A549 (cell line): ENCODE measurements at regions not wholly inside any gene's neighbourhood (a gene's known extent, or its start where the extent isn't known, plus 50 kb on each side); places are given as distances from the start of the nearest gene placed in this dataset.
A peak's percentile ranks its signal among the peaks of the same experiment; 100 is the strongest.

Source experiments
- ATAC-seq, 2 experiments: fragments of 200-7000 bp in 1 of 2; fragments of >200 bp in 1 of 2; cut with Nextera tagmentation in 1 of 2; cut with Tn5 transposase in 1 of 2; 3 replicates each; pipeline versions ENCODE4 v1.8.0 to v1.9.1; 2018 to 2020; ENCODE audit warnings: mild to moderate bottlenecking in 1 of 2, moderate library complexity in 1 of 2
- CTCF ChIA-PET: fragments of 300-600 bp; sonication (Branson Sonifier 250); formaldehyde crosslinking; extraction: SDS; loops from one replicate; lab custom pipeline; 2021; ENCODE audit warnings: antibody characterized with exemption, inconsistent platforms; lab: Yijun Ruan, JAX
- POLR2A ChIA-PET: fragments of 350-600 bp; formaldehyde crosslinking; extraction: SDS; loops from one replicate; lab custom pipeline; 2021; ENCODE audit warnings: antibody characterized with exemption, inconsistent platforms; lab: Yijun Ruan, JAX
- DNase-seq, 2 experiments: peaks; one replicate each; pipeline versions ENCODE4 v3.0.0 to v3.0.0-alpha.2; 2011 to 2016; ENCODE audit warnings: low read depth in 1 of 2, low spot score in 1 of 2
- FAIRE-seq: peaks from 2 replicates; lab custom pipeline; 2011; peaks lifted over from hg19 to GRCh38; lab: Jason Lieb, UNC
- H3K27ac ChIP-seq, 2 experiments: fragments of >200 bp; sonication (Bioruptor Twin); formaldehyde crosslinking; 3 replicates each; pipeline ENCODE4 v1.5.1; 2016 to 2017
- H3K4me1 ChIP-seq: fragments of >200 bp; sonication (Bioruptor Twin); formaldehyde crosslinking; 3 replicates; pipeline ENCODE4 v1.6.1; 2016
- H3K4me2 ChIP-seq: fragments of >200 bp; sonication (Bioruptor Twin); formaldehyde crosslinking; 3 replicates; pipeline ENCODE4 v1.6.1; 2016
- H3K4me3 ChIP-seq: fragments of >200 bp; sonication (Bioruptor Twin); formaldehyde crosslinking; 3 replicates; pipeline ENCODE4 v1.5.1; 2016
- H3K9me3 ChIP-seq: fragments of >200 bp; sonication (Bioruptor Twin); formaldehyde crosslinking; 3 replicates; pipeline ENCODE4 v1.6.1; 2016
- CBX2 ChIP-seq: fragments of 200-600 bp; sonication (generic); IDR thresholded peaks from 2 replicates; pipeline ENCODE4 v1.6.1; 2016; ENCODE audit warnings: low read depth, mild to moderate bottlenecking, borderline replicate concordance
- CBX8 ChIP-seq: fragments of 200-600 bp; sonication (generic); IDR thresholded peaks from 2 replicates; pipeline ENCODE4 v1.6.1; 2016
- CEBPB ChIP-seq, 2 experiments: fragments of >200 bp in 1 of 2; sonication (Bioruptor Twin) in 1 of 2; formaldehyde crosslinking in 1 of 2; IDR thresholded peaks; 2 replicates each; pipeline ENCODE4 v1.6.1; 2012 to 2016
- CTCF ChIP-seq: fragments of >200 bp; sonication (Bioruptor Twin); formaldehyde crosslinking; IDR thresholded peaks from 3 replicates; pipeline ENCODE4 v1.5.1; 2016
- EHF ChIP-seq: fragments of 250-450 bp; sonication (Bioruptor Pico); IDR thresholded peaks from 2 replicates; pipeline ENCODE4 v1.5.0; 2020; ENCODE audit warnings: mild to moderate bottlenecking
- EP300 ChIP-seq, 2 experiments: fragments of >200 bp; sonication (Bioruptor Twin); formaldehyde crosslinking; IDR thresholded peaks; 2 replicates in 1 of 2; 3 replicates in 1 of 2; pipeline ENCODE4 v1.6.1; 2016 to 2017
- FOSB ChIP-seq: fragments of 250-450 bp; sonication (Bioruptor Pico); IDR thresholded peaks from 2 replicates; pipeline ENCODE4 v1.5.0; 2020; ENCODE audit warnings: mild to moderate bottlenecking, moderate library complexity
- HEYL ChIP-seq: fragments of 250-450 bp; sonication (Bioruptor Pico); IDR thresholded peaks from 2 replicates; pipeline ENCODE4 v1.8.0; 2021; ENCODE audit warnings: mild to moderate bottlenecking, moderate library complexity
- HMGXB4 ChIP-seq: fragments of 250-450 bp; sonication (Bioruptor Pico); IDR thresholded peaks from 2 replicates; pipeline ENCODE4 v1.5.0; 2021; ENCODE audit warnings: mild to moderate bottlenecking, moderate library complexity, borderline replicate concordance
- JUN ChIP-seq, 2 experiments: fragments of >200 bp; sonication (Bioruptor Twin); formaldehyde crosslinking; IDR thresholded peaks; 2 replicates in 1 of 2; 3 replicates in 1 of 2; pipeline ENCODE4 v1.6.1; 2016 to 2017
- JUNB ChIP-seq: fragments of >200 bp; sonication (Bioruptor Twin); formaldehyde crosslinking; IDR thresholded peaks from 2 replicates; pipeline ENCODE4 v1.6.1; 2016
- KDM1A ChIP-seq: fragments of 200-600 bp; sonication (generic); IDR thresholded peaks from 2 replicates; pipeline ENCODE4 v1.6.1; 2016; ENCODE audit warnings: low read depth, mild to moderate bottlenecking
- KDM5A ChIP-seq: fragments of 200-600 bp; sonication (generic); IDR thresholded peaks from 2 replicates; pipeline ENCODE4 v1.6.1; 2016; ENCODE audit warnings: antibody characterized with exemption, mild to moderate bottlenecking
- MAX ChIP-seq: IDR thresholded peaks from 2 replicates; pipeline ENCODE4 v1.6.1; 2012
- NR3C1 ChIP-seq: fragments of >200 bp; sonication (Bioruptor Twin); formaldehyde crosslinking; IDR thresholded peaks from 3 replicates; pipeline ENCODE4 v1.6.1; 2017
- RAD21 ChIP-seq, 2 experiments: fragments of >200 bp in 1 of 2; sonication (Bioruptor Twin) in 1 of 2; formaldehyde crosslinking in 1 of 2; IDR thresholded peaks in 1 of 2; conservative IDR thresholded peaks in 1 of 2; 2 replicates in 1 of 2; 3 replicates in 1 of 2; pipeline ENCODE4 v1.6.1; 2012 to 2018; ENCODE audit warnings: inconsistent platforms in 1 of 2
- RNF2 ChIP-seq: fragments of 200-600 bp; sonication (generic); IDR thresholded peaks from 2 replicates; pipeline ENCODE4 v1.6.1; 2016; ENCODE audit warnings: low read depth, mild to moderate bottlenecking, antibody characterized with exemption, moderate library complexity, borderline replicate concordance
- SMC3 ChIP-seq: fragments of >200 bp; sonication (Bioruptor Twin); formaldehyde crosslinking; IDR thresholded peaks from 3 replicates; pipeline ENCODE4 v1.6.1; 2018; ENCODE audit warnings: inconsistent platforms
- USF2 ChIP-seq: fragments of 450-650 bp; IDR thresholded peaks from 2 replicates; pipeline ENCODE4 v1.6.1; 2014; ENCODE audit warnings: antibody characterized with exemption
- ZNF302 ChIP-seq: fragments of 250-450 bp; sonication (Bioruptor Pico); IDR thresholded peaks from 2 replicates; pipeline ENCODE4 v1.9.0; 2021; ENCODE audit warnings: inconsistent platforms, mild to moderate bottlenecking, moderate library complexity
- WGBS: methylation state at CpG from one replicate; pipeline ENCODE4 v1.1.6; 2017; ENCODE audit errors: missing lambda C conversion rate; 5-methylcytosine and 5-hydroxymethylcytosine counted together
- TF ChIP-seq, protein P1 (sequence below): fragments of 250-450 bp; sonication (Bioruptor Pico); IDR thresholded peaks from 2 replicates; pipeline ENCODE4 v1.5.0; 2020; ENCODE audit warnings: low read depth, mild to moderate bottlenecking, moderate library complexity
- TF ChIP-seq, protein P2 (sequence below): fragments of 200-600 bp; sonication (generic); IDR thresholded peaks from 2 replicates; pipeline ENCODE4 v1.6.1; 2016; ENCODE audit warnings: antibody characterized with exemption, mild to moderate bottlenecking, moderate library complexity
- TF ChIP-seq, protein P3 (sequence below): fragments of >200 bp; sonication (Bioruptor Twin); formaldehyde crosslinking; IDR thresholded peaks from 2 replicates; pipeline ENCODE4 v1.6.1; 2016

DNA sequence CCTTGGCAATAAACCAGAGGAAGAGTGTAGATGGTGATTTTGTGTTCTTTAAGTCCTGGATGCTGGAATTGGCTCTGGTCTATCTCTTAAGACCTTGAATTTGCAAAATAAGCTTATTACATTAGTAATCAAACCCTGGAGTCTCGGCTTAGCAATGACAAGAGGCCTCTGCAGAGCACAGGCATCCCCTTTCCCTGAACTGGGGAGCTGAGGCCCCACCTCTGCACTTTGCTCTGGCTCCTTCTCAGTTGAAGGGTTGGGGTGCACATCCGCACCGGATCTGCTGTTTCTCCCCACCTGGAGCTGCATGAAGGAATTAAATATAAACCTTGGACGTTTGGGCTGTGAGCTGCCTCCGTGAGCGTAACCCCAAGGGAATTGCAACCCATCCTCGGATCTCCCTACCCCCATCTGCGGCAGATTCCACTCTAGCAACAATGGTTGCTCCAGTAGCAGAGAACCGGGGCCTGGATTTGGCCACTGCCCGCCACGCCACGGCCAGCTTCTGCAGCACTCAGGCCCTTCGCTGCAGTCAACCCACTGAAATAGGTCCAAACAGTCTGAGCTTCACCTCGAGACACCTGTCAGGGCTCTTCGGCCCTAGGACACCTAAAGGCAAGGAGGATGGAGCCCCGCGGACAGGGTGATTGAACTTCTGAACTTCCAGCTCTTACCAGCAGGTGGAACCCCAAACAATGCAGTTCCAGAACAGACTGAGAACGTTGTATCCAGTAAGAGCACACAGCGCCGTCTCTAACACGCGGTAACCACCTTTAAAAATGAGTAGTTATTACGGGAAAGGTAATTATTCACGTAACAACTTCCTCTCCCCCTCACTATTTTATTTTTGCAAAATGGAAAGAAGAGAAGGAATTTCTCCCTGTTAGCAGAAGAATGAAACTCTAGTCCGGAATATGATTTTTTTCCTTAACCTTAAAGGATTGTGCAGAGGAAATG lies 54.8 kb upstream of the CAPRIN1 start:
- DNase-seq (peak; percentile 64 to 79), FAIRE-seq (no peak), ATAC-seq (peak; percentile 99 to 100)
- ChIA-PET POLR2A (interaction anchor here (1.3 kb wide), 1 partner anchor 109 kb away, joined by 4 read pairs; the partner anchor contains the start of gene NAT10), CTCF (interaction anchor here (0.6 to 4.3 kb wide), 60 partner anchors 8 to 496 kb away, joined by 3 to 49 read pairs (median 4); partner anchors contain the start of genes ABTB2, CAPRIN1 and NAT10)
- no peak overlapping the region for H3K27ac ChIP-seq
- peak overlapping the region; percentile 23; the same call in 2 of the 3 replicates for H3K4me3 ChIP-seq
- H3K9me3 ChIP-seq = no peaks in the 10 kb centered on the region
- 13% methylated on average over 25 of the region's 25 CpGs for WGBS
- H3K4me2 ChIP-seq = peak overlapping the region; percentile 75
- TF ChIP-seq MAX (peak; percentile 75), RAD21 (conservative IDR thresholded peaks at IDR 0.05 in 1 of 2, IDR thresholded peaks at IDR 0.05 in 1 of 2) (peak; percentile 82), CTCF (peak; percentile 87), CBX8 (no peak), SMC3 (peak; percentile 89)
- TF ChIP-seq, protein P1, sequence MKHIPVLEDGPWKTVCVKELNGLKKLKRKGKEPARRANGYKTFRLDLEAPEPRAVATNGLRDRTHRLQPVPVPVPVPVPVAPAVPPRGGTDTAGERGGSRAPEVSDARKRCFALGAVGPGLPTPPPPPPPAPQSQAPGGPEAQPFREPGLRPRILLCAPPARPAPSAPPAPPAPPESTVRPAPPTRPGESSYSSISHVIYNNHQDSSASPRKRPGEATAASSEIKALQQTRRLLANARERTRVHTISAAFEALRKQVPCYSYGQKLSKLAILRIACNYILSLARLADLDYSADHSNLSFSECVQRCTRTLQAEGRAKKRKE (CRISPR knock-in tag) = no peak
- peaks cover 14% of the 10 kb centered on the region for H3K4me1 ChIP-seq

DNA sequence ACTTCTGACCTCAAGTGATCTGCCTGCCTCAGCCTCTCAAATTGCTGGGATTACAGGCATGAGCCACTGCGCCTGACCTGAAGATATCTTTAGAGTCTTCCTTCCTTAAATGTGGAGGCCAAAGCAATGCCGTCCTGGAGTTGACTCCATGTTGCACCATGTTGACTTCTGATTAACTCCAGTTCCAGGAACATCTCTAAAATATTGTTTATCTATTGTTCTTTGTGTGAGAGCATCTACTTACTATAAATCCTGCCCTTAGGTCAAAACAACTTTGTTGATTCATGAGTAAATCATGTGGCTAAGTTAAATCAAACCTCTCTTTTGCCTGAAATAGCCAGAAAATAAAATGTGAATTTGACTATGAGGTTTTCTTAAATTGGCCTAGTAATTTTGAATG lies 56.6 kb upstream of the CAPRIN1 start:
- Histone ChIP-seq H3K4me1 (peaks cover 14% of the 10 kb centered on the region), H3K4me2 (no peak overlapping the region), H3K27ac (no peak overlapping the region), H3K9me3 (no peaks in the 10 kb centered on the region), H3K4me3 (no peak overlapping the region)
- 78% methylated on average over 2 of the region's 2 CpGs for WGBS
- ATAC-seq (no peak), FAIRE-seq (no peak), DNase-seq (no peak)
- TF ChIP-seq RNF2 = no peak
- no peak for TF ChIP-seq ZNF302 (CRISPR knock-in tag)
- no peak for TF ChIP-seq NR3C1
- no peak for TF ChIP-seq USF2
- no peak for TF ChIP-seq HMGXB4 (CRISPR knock-in tag)
- TF ChIP-seq, protein P1 (CRISPR knock-in tag) = no peak
- TF ChIP-seq, protein P2, sequence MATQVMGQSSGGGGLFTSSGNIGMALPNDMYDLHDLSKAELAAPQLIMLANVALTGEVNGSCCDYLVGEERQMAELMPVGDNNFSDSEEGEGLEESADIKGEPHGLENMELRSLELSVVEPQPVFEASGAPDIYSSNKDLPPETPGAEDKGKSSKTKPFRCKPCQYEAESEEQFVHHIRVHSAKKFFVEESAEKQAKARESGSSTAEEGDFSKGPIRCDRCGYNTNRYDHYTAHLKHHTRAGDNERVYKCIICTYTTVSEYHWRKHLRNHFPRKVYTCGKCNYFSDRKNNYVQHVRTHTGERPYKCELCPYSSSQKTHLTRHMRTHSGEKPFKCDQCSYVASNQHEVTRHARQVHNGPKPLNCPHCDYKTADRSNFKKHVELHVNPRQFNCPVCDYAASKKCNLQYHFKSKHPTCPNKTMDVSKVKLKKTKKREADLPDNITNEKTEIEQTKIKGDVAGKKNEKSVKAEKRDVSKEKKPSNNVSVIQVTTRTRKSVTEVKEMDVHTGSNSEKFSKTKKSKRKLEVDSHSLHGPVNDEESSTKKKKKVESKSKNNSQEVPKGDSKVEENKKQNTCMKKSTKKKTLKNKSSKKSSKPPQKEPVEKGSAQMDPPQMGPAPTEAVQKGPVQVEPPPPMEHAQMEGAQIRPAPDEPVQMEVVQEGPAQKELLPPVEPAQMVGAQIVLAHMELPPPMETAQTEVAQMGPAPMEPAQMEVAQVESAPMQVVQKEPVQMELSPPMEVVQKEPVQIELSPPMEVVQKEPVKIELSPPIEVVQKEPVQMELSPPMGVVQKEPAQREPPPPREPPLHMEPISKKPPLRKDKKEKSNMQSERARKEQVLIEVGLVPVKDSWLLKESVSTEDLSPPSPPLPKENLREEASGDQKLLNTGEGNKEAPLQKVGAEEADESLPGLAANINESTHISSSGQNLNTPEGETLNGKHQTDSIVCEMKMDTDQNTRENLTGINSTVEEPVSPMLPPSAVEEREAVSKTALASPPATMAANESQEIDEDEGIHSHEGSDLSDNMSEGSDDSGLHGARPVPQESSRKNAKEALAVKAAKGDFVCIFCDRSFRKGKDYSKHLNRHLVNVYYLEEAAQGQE = no peak
- no peak for TF ChIP-seq SMC3
- TF ChIP-seq FOSB (CRISPR knock-in tag) = no peak
- TF ChIP-seq HEYL (CRISPR knock-in tag) = no peak
- no peak for TF ChIP-seq KDM5A
- TF ChIP-seq JUN (IDR thresholded peaks at IDR 0.05) = no peak
- no peak for TF ChIP-seq KDM1A
- no peak for TF ChIP-seq EP300 (IDR thresholded peaks at IDR 0.05)
- TF ChIP-seq EHF = no peak
- TF ChIP-seq, protein P3, sequence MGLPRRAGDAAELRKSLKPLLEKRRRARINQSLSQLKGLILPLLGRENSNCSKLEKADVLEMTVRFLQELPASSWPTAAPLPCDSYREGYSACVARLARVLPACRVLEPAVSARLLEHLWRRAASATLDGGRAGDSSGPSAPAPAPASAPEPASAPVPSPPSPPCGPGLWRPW = no peak
- TF ChIP-seq CBX2 = no peak
- TF ChIP-seq JUNB = no peak
- no peak for TF ChIP-seq CEBPB (IDR thresholded peaks at IDR 0.05)
- ChIA-PET POLR2A (no interaction called here), CTCF (no interaction called here)
